ENCODE measurements at regions not wholly inside any gene's neighbourhood (a gene's known extent, or its start where the extent isn't known, plus 50 kb on each side); places are given as distances from the start of the nearest gene placed in this dataset.

DNA sequence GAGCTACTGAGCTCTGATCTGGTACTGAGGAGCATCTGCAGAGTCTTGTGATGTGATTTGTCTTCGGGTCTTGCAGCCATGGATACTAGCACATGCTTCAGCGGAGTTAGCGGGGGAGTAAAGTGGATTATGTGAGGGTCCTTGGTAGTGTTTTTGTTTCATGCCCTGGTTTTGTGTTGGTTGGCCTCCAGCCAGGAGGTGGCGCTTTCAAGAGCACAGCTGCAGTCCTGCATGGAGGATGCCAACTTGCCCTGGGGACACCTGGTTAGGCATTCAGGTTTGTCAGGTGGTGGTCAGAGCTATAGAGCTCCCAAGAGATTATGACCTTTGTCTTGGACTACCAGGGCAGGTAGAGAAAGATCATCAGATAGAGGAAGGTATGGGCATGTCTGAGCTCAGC lies 185.8 kb upstream of the CDH6 start:
- TF ChIP-seq, protein P1, sequence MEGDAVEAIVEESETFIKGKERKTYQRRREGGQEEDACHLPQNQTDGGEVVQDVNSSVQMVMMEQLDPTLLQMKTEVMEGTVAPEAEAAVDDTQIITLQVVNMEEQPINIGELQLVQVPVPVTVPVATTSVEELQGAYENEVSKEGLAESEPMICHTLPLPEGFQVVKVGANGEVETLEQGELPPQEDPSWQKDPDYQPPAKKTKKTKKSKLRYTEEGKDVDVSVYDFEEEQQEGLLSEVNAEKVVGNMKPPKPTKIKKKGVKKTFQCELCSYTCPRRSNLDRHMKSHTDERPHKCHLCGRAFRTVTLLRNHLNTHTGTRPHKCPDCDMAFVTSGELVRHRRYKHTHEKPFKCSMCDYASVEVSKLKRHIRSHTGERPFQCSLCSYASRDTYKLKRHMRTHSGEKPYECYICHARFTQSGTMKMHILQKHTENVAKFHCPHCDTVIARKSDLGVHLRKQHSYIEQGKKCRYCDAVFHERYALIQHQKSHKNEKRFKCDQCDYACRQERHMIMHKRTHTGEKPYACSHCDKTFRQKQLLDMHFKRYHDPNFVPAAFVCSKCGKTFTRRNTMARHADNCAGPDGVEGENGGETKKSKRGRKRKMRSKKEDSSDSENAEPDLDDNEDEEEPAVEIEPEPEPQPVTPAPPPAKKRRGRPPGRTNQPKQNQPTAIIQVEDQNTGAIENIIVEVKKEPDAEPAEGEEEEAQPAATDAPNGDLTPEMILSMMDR (IDR thresholded peaks at IDR 0.05; ENCODE audit: low read depth, low read length), result no peak
- TF ChIP-seq EZH2phosphoT487 (IDR thresholded peaks at IDR 0.05; ENCODE audit: low read depth), result no peak

Data from OCI-LY3 (cell line).